ENCODE measurements at regions not wholly inside any gene's neighbourhood (a gene's known extent, or its start where the extent isn't known, plus 50 kb on each side); places are given as distances from the start of the nearest gene placed in this dataset. TPM values are rescaled to one million over a fixed set of nuclear protein-coding genes. Genes with fewer than 3 reads are reported as not detected.
"Not testable (repeated sequence)": the region's sequence is repeated elsewhere in the genome, so short reads cannot be mapped to it uniquely, and the experiment has no call there.

GRCh38 chr9:61460860-61461259 is 271.0 kb downstream of the SPATA31A7 start:
- H3K9ac ChIP-seq (ENCODE audit: low read length); H3K4me2 ChIP-seq (replicated peaks; ENCODE audit: low read depth, low read length, poor library complexity, severe bottlenecking); H3K36me3 ChIP-seq (replicated peaks in 1 of 2; ENCODE audit: control extremely low read depth in 1 of 2, control insufficient read depth in 1 of 2, extremely low read depth in 1 of 2, insufficient read depth in 2 of 2, low read length in 1 of 2); POLR2A ChIA-PET; H3K4me3 ChIP-seq (ENCODE audit: control extremely low read depth in 1 of 5, extremely low read depth in 1 of 5, insufficient read depth in 1 of 5, low read depth in 2 of 5, low read length in 4 of 5); H3K4me1 Mint-ChIP-seq; H3K27me3 ChIP-seq (replicated peaks in 1 of 4; ENCODE audit: control extremely low read depth in 1 of 4, control insufficient read depth in 3 of 4, insufficient read depth in 4 of 4, low read length in 3 of 4); H3K27ac Mint-ChIP-seq; H2AFZ ChIP-seq (ENCODE audit: insufficient read depth, low read depth, low read length, poor library complexity, severe bottlenecking); H3K9me3 Mint-ChIP-seq (ENCODE audit: insufficient read depth); H3K27ac ChIP-seq (ENCODE audit: low read length in 2 of 2); H3K4me3 Mint-ChIP-seq; ATAC-seq (ENCODE audit: low read depth); CTCF ChIA-PET; H3K9me3 ChIP-seq (ENCODE audit: control extremely low read depth in 1 of 3, control insufficient read depth in 2 of 3, insufficient read depth in 1 of 3, low read length in 2 of 3); H3K79me2 ChIP-seq (ENCODE audit: control insufficient read depth, insufficient read depth, low read length); H3K27me3 Mint-ChIP-seq; intact Hi-C loops (cut with micrococcal nuclease); DNase-seq; H4K20me1 ChIP-seq (ENCODE audit: control insufficient read depth, insufficient read depth, low read length, poor library complexity, severe bottlenecking); H3K4me1 ChIP-seq (ENCODE audit: control insufficient read depth in 2 of 2, insufficient read depth in 2 of 2, low read length in 2 of 2): not testable (repeated sequence)
- WGBS (ENCODE audit: insufficient coverage): no CpG with 5 or more reads among the region's 3 CpGs

Small RNAs in the stretch of these regions (small RNA-seq; reads per million reads assigned to genes)
- gene RN7SL462P (ENCODE audit: insufficient read length, low read depth, low replicate concordance): not detected
